ENCODE measurements at regions not wholly inside any gene's neighbourhood (a gene's known extent, or its start where the extent isn't known, plus 50 kb on each side); places are given as distances from the start of the nearest gene placed in this dataset.
"Not testable (repeated sequence)": the region's sequence is repeated elsewhere in the genome, so short reads cannot be mapped to it uniquely, and the experiment has no call there.

- H3K4me1 ChIP-seq: no peaks in the 10 kb centered on the region
- no peak overlapping the region for H3K4me3 ChIP-seq
- H3K36me3 ChIP-seq: no peaks in the 10 kb centered on the region
- intact Hi-C loops (cut with DNase I; ENCODE audit: low total_unique reads): no loop called here
- no peak overlapping the region for H3K27ac ChIP-seq
- DNase-seq: no peak
- no peak for TF ChIP-seq POLR2A (IDR thresholded peaks at IDR 0.05)
- TF ChIP-seq CTCF (IDR thresholded peaks at IDR 0.05 in 8 of 11, conservative IDR thresholded peaks at IDR 0.05 in 3 of 11): no peak
- TF ChIP-seq POLR2AphosphoS5 (IDR thresholded peaks at IDR 0.05): no peak
- 18 to 49% (median 22%) methylated on average over 1 of the region's 1 CpG for WGBS, 5 donors
- H3K9me3 ChIP-seq: peaks cover 0 to 7% (median 0%) of the 10 kb centered on the region in 8 donors
- H3K27me3 ChIP-seq (replicated peaks in 1 of 7): no peaks in the 10 kb centered on the region
Observed at GRCh38 chr5:91787718-91788117, 404.6 kb upstream of the ARRDC3 start.

GRCh38 chr5:91777671-91778070 is 394.6 kb upstream of the ARRDC3 start:
- intact Hi-C loops (cut with DNase I; ENCODE audit: low total_unique reads): no loop called here
- H3K9me3 ChIP-seq: no peaks in the 10 kb centered on the region
- no peak overlapping the region for H3K27ac ChIP-seq
- no peaks in the 10 kb centered on the region for H3K4me1 ChIP-seq
- no peak overlapping the region for H3K4me3 ChIP-seq
- H3K36me3 ChIP-seq: no peaks in the 10 kb centered on the region
- TF ChIP-seq CTCF (IDR thresholded peaks at IDR 0.05 in 8 of 11, conservative IDR thresholded peaks at IDR 0.05 in 3 of 11): no peak
- TF ChIP-seq POLR2A (IDR thresholded peaks at IDR 0.05): no peak
- no peak for TF ChIP-seq POLR2AphosphoS5 (IDR thresholded peaks at IDR 0.05)
- H3K27me3 ChIP-seq (replicated peaks in 1 of 7): no peaks in the 10 kb centered on the region
- WGBS, 5 donors: 74 to 84% (median 77%) methylated on average over 2 of the region's 2 CpGs
- no peak for DNase-seq

- Histone ChIP-seq H3K27ac (no peak overlapping the region), H3K27me3 (replicated peaks in 1 of 7) (no peaks in the 10 kb centered on the region), H3K4me3 (no peak overlapping the region), H3K4me1 (no peaks in the 10 kb centered on the region), H3K9me3 (no peaks in the 10 kb centered on the region), H3K36me3 (no peaks in the 10 kb centered on the region)
- no peak for DNase-seq
- TF ChIP-seq POLR2A (IDR thresholded peaks at IDR 0.05) (no peak), CTCF (IDR thresholded peaks at IDR 0.05 in 8 of 11, conservative IDR thresholded peaks at IDR 0.05 in 3 of 11) (no peak), POLR2AphosphoS5 (IDR thresholded peaks at IDR 0.05) (no peak)
- intact Hi-C loops (cut with DNase I; ENCODE audit: low total_unique reads): no loop called here
- 68 to 85% (median 79%) methylated on average over 2 of the region's 2 CpGs for WGBS, 5 donors
Observed at GRCh38 chr5:91776249-91776648, 393.1 kb upstream of the ARRDC3 start.

- no peaks in the 10 kb centered on the region for H3K36me3 ChIP-seq
- intact Hi-C loops (cut with DNase I; ENCODE audit: low total_unique reads): no loop called here
- no peaks in the 10 kb centered on the region for H3K27me3 ChIP-seq (replicated peaks in 1 of 7)
- no peaks in the 10 kb centered on the region for H3K4me1 ChIP-seq
- no peak overlapping the region for H3K4me3 ChIP-seq
- H3K9me3 ChIP-seq: no peaks in the 10 kb centered on the region
- 85 to 91% (median 89%) methylated on average over 2 of the region's 2 CpGs for WGBS, 5 donors
- no peak overlapping the region for H3K27ac ChIP-seq
- DNase-seq: no peak
- no peak for TF ChIP-seq POLR2A (IDR thresholded peaks at IDR 0.05)
- no peak for TF ChIP-seq CTCF (IDR thresholded peaks at IDR 0.05 in 8 of 11, conservative IDR thresholded peaks at IDR 0.05 in 3 of 11)
- no peak for TF ChIP-seq POLR2AphosphoS5 (IDR thresholded peaks at IDR 0.05)
Observed at GRCh38 chr5:91770400-91770799, 387.3 kb upstream of the ARRDC3 start.

- WGBS, 5 donors: 88 to 96% (median 90%) methylated on average over 4 of the region's 4 CpGs
- DNase-seq; H3K27me3 ChIP-seq (replicated peaks in 1 of 7); H3K36me3 ChIP-seq; H3K4me1 ChIP-seq; intact Hi-C loops (cut with DNase I; ENCODE audit: low total_unique reads); H3K9me3 ChIP-seq; H3K4me3 ChIP-seq; H3K27ac ChIP-seq: not testable (repeated sequence)
Observed at GRCh38 chr5:91757383-91757782, 374.3 kb upstream of the ARRDC3 start.

Data from spleen (tissue), 11 donors.